GM10248 (cell line): ENCODE measurements at regions not wholly inside any gene's neighbourhood (a gene's known extent, or its start where the extent isn't known, plus 50 kb on each side); places are given as distances from the start of the nearest gene placed in this dataset.
A peak's percentile ranks its signal among the peaks of the same experiment; 100 is the strongest.

Experiments used
- CTCF ChIA-PET: fragments of 300-600 bp; sonication (Branson Sonifier 250); formaldehyde crosslinking; extraction: SDS; loops from one replicate; lab custom pipeline; 2021; ENCODE audit warnings: antibody characterized with exemption; lab: Yijun Ruan, JAX
- POLR2A ChIA-PET: fragments of 350-650 bp; sonication (Branson Sonifier 250); formaldehyde crosslinking; extraction: SDS; loops from one replicate; lab custom pipeline; 2020; ENCODE audit warnings: antibody characterized with exemption; lab: Yijun Ruan, JAX
- DNase-seq: peaks from one replicate; pipeline ENCODE4 v3.0.0; 2012; ENCODE audit errors: extremely low spot score
- CTCF ChIP-seq: IDR thresholded peaks from 2 replicates; pipeline ENCODE4 v1.5.1; 2012; ENCODE audit warnings: mild to moderate bottlenecking, low read depth; ENCODE audit errors: extremely low read depth, missing control alignments, control extremely low read depth

DNA sequence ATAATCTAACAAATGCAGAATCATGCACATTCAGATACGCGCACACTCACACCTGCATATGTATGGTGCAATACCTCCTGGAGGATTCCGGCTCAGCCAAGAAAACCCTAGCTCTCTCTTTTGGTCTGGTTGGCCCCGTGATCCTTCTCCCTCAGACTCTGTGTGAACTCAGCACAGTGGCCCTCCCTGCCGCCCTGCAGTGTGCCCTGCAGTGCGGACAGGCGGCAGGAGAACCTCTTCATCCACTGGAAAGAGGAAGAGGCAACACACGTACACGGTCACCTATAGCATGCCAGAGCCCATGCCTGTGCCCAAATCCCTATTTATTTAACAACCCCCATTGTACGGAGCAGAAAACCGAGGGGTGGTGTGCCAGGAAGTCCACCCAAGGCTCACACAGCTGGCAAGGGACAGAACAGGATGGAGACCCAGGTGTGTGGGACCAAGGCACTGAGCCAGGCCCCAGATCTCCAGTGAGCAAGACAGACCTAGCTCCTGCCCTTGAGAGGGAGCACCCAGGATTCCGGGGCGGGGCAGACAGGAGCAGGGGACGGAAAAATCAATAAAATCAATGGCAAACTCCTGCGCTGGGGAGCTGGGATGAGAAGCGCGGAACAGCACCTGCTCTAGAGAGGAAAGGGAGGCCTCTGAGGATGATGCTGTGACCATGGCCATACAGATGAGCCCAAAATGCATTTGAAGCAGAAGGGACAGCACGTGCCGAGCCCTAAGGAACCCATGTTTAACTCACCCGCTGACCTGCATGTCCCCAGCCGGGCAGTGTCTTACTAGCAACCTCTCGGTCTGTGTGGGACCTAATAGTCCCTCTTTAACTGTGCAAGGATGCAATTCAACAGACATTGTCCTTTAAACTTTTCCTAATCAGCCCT lies 54.7 kb upstream of the CIBAR2 start:
- TF ChIP-seq CTCF: no peak
- DNase-seq: no peak
- POLR2A ChIA-PET: no interaction called here
- CTCF ChIA-PET: interaction anchor here (1.3 kb wide), 1 partner anchor 78 kb away, joined by 3 read pairs; no protein-coding TSS in a partner anchor

DNA sequence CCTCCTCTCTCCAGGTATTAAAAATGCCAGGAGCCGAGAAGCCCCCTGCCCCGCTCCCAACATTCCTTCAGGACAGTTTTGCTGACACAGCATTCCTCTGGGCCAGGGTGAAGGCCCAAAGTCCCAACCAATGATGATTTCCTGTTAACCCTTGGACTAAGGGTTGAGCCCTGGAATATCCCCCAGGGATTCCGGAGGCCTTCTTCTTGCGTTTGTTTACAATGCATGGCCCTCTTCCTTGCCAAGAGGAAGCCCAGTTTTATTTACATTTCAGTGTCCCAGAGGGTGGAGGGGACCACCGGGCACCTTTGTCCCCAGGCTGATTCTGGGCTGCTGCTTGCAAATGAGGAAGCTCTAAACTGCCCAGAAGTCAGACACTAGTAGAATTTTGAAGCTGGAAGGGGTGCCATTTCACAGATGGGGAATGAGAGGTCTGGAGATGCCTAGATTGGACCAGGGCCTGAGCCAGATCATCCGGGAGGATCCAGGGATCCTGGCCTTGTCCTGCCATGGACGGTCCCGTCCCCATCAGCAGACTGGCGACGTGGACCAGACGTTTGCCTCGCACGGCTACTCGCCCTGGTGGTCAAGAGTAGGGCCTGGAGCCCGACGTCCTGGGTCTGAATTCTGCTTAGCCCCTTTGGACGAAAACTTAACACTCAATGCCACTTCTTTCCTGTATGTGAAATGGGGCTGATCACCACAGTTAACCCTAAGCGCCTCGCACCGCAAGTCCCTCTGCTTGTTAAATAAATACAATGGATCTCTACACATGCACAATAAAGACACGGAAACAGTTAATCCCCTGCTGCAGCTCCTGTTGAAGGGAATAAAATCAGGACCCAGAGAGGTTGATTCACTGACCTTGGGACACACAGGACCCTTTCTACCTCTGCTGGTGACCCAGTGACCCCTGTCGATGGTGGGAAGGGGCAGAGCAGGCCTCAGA lies 55.6 kb upstream of the CIBAR2 start:
- ChIA-PET POLR2A (no interaction called here), CTCF (interaction anchor here (1.3 kb wide), 1 partner anchor 77 kb away, joined by 3 read pairs; no protein-coding TSS in a partner anchor)
- TF ChIP-seq CTCF: no peak
- no peak for DNase-seq

- TF ChIP-seq CTCF: no peak
- peak; percentile 74 for DNase-seq
- CTCF ChIA-PET: interaction anchor here (1.4 kb wide), 1 partner anchor 33 kb away, joined by 3 read pairs; no protein-coding TSS in a partner anchor
- POLR2A ChIA-PET: no interaction called here
Measured at GRCh38 chr16:85168732-85169256, 56.5 kb upstream of the CIBAR2 start.

- POLR2A ChIA-PET: no interaction called here
- TF ChIP-seq CTCF: no peak
- no peak for DNase-seq
- CTCF ChIA-PET: interaction anchor here (1.4 kb wide), 1 partner anchor 34 kb away, joined by 3 read pairs; no protein-coding TSS in a partner anchor
Measured at GRCh38 chr16:85169333-85170065, 57.2 kb upstream of the CIBAR2 start.

- ChIA-PET POLR2A (no interaction called here), CTCF (interaction anchor here (1.0 to 1.4 kb wide), 2 partner anchors 34 to 51 kb away, joined by 3 read pairs; no protein-coding TSS in a partner anchor)
- DNase-seq: no peak
- no peak for TF ChIP-seq CTCF
Measured at GRCh38 chr16:85170066-85170491, 57.8 kb upstream of the CIBAR2 start.
